K562 (cell line): ENCODE measurements at regions not wholly inside any gene's neighbourhood (a gene's known extent, or its start where the extent isn't known, plus 50 kb on each side); places are given as distances from the start of the nearest gene placed in this dataset.

ENCODE experiments used
- ATAC-seq: fragments of 200-7000 bp; cut with Tn5 transposase; 3 replicates; pipeline ENCODE4 v1.9.1; 2020; ENCODE audit warnings: moderate library complexity
- BruUV-seq: library from RNA; stranded (reverse); fragments of 400-500 nt; replicated peaks from 2 replicates; lab custom pipeline; 2021; lab: Mats Ljungman, UMichigan
- CTCF ChIA-PET: fragments of 300-600 bp; formaldehyde crosslinking; extraction: SDS; loops from one replicate; lab custom pipeline; 2021; ENCODE audit warnings: low intra/inter-chr PET ratio; lab: Yijun Ruan, JAX
- POLR2A ChIA-PET: fragments of 300-600, 350-650 bp; sonication (Branson Sonifier 250); formaldehyde crosslinking; extraction: SDS; loops from one replicate; lab custom pipeline; 2021; ENCODE audit warnings: antibody characterized with exemption, inconsistent platforms; lab: Yijun Ruan, JAX
- DNase-seq, 4 experiments: peaks; one replicate each; pipeline versions ENCODE4 v3.0.0 to v3.0.0-alpha.2; 2011 to 2018; ENCODE audit warnings: low spot score in 3 of 4, mixed read lengths in 3 of 4; ENCODE audit errors: extremely low read depth in 1 of 4
- FAIRE-seq: peaks from 2 replicates; lab custom pipeline; 2011; peaks lifted over from hg19 to GRCh38; lab: Jason Lieb, UNC
- H2AFZ ChIP-seq: 2 replicates; pipeline ENCODE4 v1.6.0; 2011; ENCODE audit warnings: low read depth, low read length, control low read depth, inconsistent platforms
- H3K27ac ChIP-seq: fragments of 200-600 bp; 3 replicates; pipeline ENCODE4 v1.8.0; 2011; ENCODE audit warnings: low read depth, mild to moderate bottlenecking, control low read depth, inconsistent platforms, low read length, moderate library complexity, mixed read lengths; ENCODE audit errors: extremely low read depth
- H3K27me3 ChIP-seq, 2 experiments: fragments of 300-600 bp in 1 of 2; 2 replicates in 1 of 2; 3 replicates in 1 of 2; pipeline versions ENCODE4 v1.6.0 to v1.8.0; 2011; ENCODE audit warnings: inconsistent platforms in 2 of 2, low read length in 2 of 2, mild to moderate bottlenecking in 1 of 2, mixed read lengths in 1 of 2, moderate library complexity in 1 of 2; ENCODE audit not compliant: control insufficient read depth in 2 of 2, insufficient read depth in 2 of 2
- H3K36me3 ChIP-seq: fragments of 300-600 bp; 3 replicates; pipeline ENCODE4 v1.8.0; 2011; ENCODE audit warnings: mild to moderate bottlenecking, low read length, inconsistent platforms; ENCODE audit not compliant: control insufficient read depth, insufficient read depth
- H3K4me1 ChIP-seq, 2 experiments: fragments of 200-600 bp in 1 of 2; replicated peaks in 1 of 2; 2 replicates in 1 of 2; 3 replicates in 1 of 2; pipeline versions ENCODE4 v1.5.1 to v1.8.0; 2011; ENCODE audit warnings: inconsistent platforms in 2 of 2, low read length in 2 of 2, mild to moderate bottlenecking in 1 of 2, mixed read lengths in 1 of 2, moderate library complexity in 1 of 2; ENCODE audit not compliant: control insufficient read depth in 2 of 2, insufficient read depth in 2 of 2
- H3K4me2 ChIP-seq: 2 replicates; pipeline ENCODE4 v1.6.1; 2011; ENCODE audit warnings: low read length, control low read depth, inconsistent platforms, mixed read lengths; ENCODE audit not compliant: insufficient read depth
- H3K4me3 ChIP-seq: fragments of 200-600 bp; sonication (generic), shearing (Covaris generic); 2 replicates; pipeline ENCODE4 v1.5.1; 2016; ENCODE audit warnings: control low read depth, inconsistent platforms
- H3K79me2 ChIP-seq: fragments of 200-600 bp; 3 replicates; pipeline ENCODE4 v1.8.0; 2011; ENCODE audit warnings: low read length, inconsistent platforms; ENCODE audit not compliant: control insufficient read depth, insufficient read depth
- H3K9ac ChIP-seq, 2 experiments: 2 replicates each; pipeline versions ENCODE4 v1.6.0 to v1.6.1; 2011; ENCODE audit warnings: low read depth in 2 of 2, low read length in 2 of 2, control low read depth in 1 of 2, inconsistent platforms in 1 of 2, mild to moderate bottlenecking in 1 of 2, mixed read lengths in 1 of 2; ENCODE audit not compliant: insufficient read depth in 1 of 2
- H3K9me1 ChIP-seq: one replicate; pipeline ENCODE4 v1.6.0; 2011; ENCODE audit warnings: inconsistent platforms, mild to moderate bottlenecking, low read length, moderate library complexity; ENCODE audit not compliant: control insufficient read depth, insufficient read depth
- H3K9me3 ChIP-seq: replicated peaks from 2 replicates; pipeline ENCODE4 v1.5.1; 2011; ENCODE audit warnings: low read depth, low read length, inconsistent platforms; ENCODE audit not compliant: control insufficient read depth, insufficient read depth
- H4K20me1 ChIP-seq: replicated peaks from 2 replicates; pipeline ENCODE4 v1.6.1; 2011; ENCODE audit warnings: low read length, inconsistent platforms, mixed read lengths; ENCODE audit not compliant: control insufficient read depth, insufficient read depth
- DLX4 ChIP-seq: fragments of 250-450 bp; sonication (Bioruptor Pico); IDR thresholded peaks from 2 replicates; pipeline ENCODE4 v1.6.1; 2021; ENCODE audit warnings: mild to moderate bottlenecking
- EGR1 ChIP-seq: fragments of 450-650 bp; conservative IDR thresholded peaks from 2 replicates; pipeline ENCODE4 v1.6.1; 2017; ENCODE audit warnings: mild to moderate bottlenecking
- HMGXB4 ChIP-seq: sonication (generic); formaldehyde crosslinking; IDR thresholded peaks from 2 replicates; pipeline ENCODE4 v1.8.1; 2023; ENCODE audit warnings: mild to moderate bottlenecking, missing genetic modification reagents
- MBD2 ChIP-seq: sonication (generic); IDR thresholded peaks from 2 replicates; pipeline ENCODE4 v1.6.1; 2016; ENCODE audit warnings: low read depth, borderline replicate concordance
- MCM7 ChIP-seq, 2 experiments: fragments of 450-650 bp; IDR thresholded peaks; 2 replicates each; pipeline ENCODE4 v1.6.1; 2016 to 2018
- NCOA6 ChIP-seq: fragments of 450-650 bp; IDR thresholded peaks from 2 replicates; pipeline ENCODE4 v1.6.1; 2017; ENCODE audit warnings: mild to moderate bottlenecking
- PKNOX1 ChIP-seq: fragments of 450-650 bp; IDR thresholded peaks from 2 replicates; pipeline ENCODE4 v1.6.1; 2016
- RBM39 ChIP-seq: fragments of 200-400 bp; formaldehyde crosslinking; optimal IDR thresholded peaks from 2 replicates; pipeline ENCODE3; 2018; ENCODE audit warnings: low read depth, low read length
- SIX5 ChIP-seq, 2 experiments: IDR thresholded peaks; 2 replicates each; pipeline ENCODE4 v1.6.1; 2011; ENCODE audit warnings: low read length in 2 of 2, borderline replicate concordance in 1 of 2, low read depth in 1 of 2, mild to moderate bottlenecking in 1 of 2, moderate library complexity in 1 of 2; ENCODE audit not compliant: insufficient read depth in 1 of 2
- ZBTB5 ChIP-seq: fragments of 450-650 bp; IDR thresholded peaks from 2 replicates; pipeline ENCODE4 v1.6.1; 2017; ENCODE audit warnings: antibody characterized with exemption
- ZNF124 ChIP-seq: sonication (generic); formaldehyde crosslinking; IDR thresholded peaks from 2 replicates; pipeline ENCODE4 v1.8.1; 2022; ENCODE audit warnings: missing genetic modification reagents
- WGBS: fragments of 100-300 bp; shearing (Covaris generic); methylation state at CpG from one replicate; pipeline ENCODE4 v1.1.6; 2016; ENCODE audit warnings: low coverage, mixed read lengths; ENCODE audit not compliant: insufficient coverage; ENCODE audit errors: missing lambda C conversion rate; 5-methylcytosine and 5-hydroxymethylcytosine counted together
- in situ Hi-C: fragments of 300-500 bp; cut with MboI; formaldehyde crosslinking; loops from 4 replicates; pipeline ENCODE4 v1.15.0; 2018; ENCODE audit warnings: inconsistent platforms, mixed read lengths
- intact Hi-C: fragments of 100-400 bp; cut with micrococcal nuclease; formaldehyde crosslinking; loops from 2 replicates; pipeline ENCODE4 v1.14.2; 2022

GRCh38 chr9:97128919-97129318 lies 90.0 kb upstream of the CTSV start:
- Histone ChIP-seq H3K27ac (no peak overlapping the region), H2AFZ (no peak overlapping the region), H3K36me3 (no peaks in the 10 kb centered on the region), H3K9me3 (no peaks in the 10 kb centered on the region), H3K4me3 (no peak overlapping the region), H3K4me2 (no peak overlapping the region), H4K20me1 (no peaks in the 10 kb centered on the region), H3K79me2 (no peaks in the 10 kb centered on the region), H3K9me1 (no peaks in the 10 kb centered on the region), H3K9ac (no peak overlapping the region), H3K4me1 (no peaks in the 10 kb centered on the region; a peak in 1 of 5 replicates), H3K27me3 (no peaks in the 10 kb centered on the region)
- ATAC-seq, result no peak
- WGBS, result 42% methylated on average over 3 of the region's 3 CpGs
- ChIA-PET POLR2A (no interaction called here), CTCF (no interaction called here)
- in situ Hi-C loops (no loop called here), intact Hi-C loops (no loop called here)
- no peak for DNase-seq
- no peak for TF ChIP-seq SIX5 (IDR thresholded peaks at IDR 0.05; ENCODE audit: borderline replicate concordance in 1 of 2, insufficient read depth in 1 of 2, low read depth in 1 of 2, low read length in 2 of 2)
- no peak for TF ChIP-seq MBD2
- no peak for TF ChIP-seq PKNOX1
- TF ChIP-seq MCM7 (IDR thresholded peaks at IDR 0.05), result no peak
- no peak for TF ChIP-seq HMGXB4 (CRISPR knock-in tag)
- TF ChIP-seq DLX4 (CRISPR knock-in tag), result no peak
- no peak for TF ChIP-seq NCOA6
- no peak for TF ChIP-seq RBM39
- no peak for TF ChIP-seq EGR1
- TF ChIP-seq ZNF124, result no peak
- no peak for TF ChIP-seq ZBTB5
- FAIRE-seq, result no peak
- BruUV-seq, result no TSS peak
